Osteoblast (primary cell): ENCODE measurements at regions not wholly inside any gene's neighbourhood (a gene's known extent, or its start where the extent isn't known, plus 50 kb on each side); places are given as distances from the start of the nearest gene placed in this dataset.

Experiments used
- DNase-seq: peaks from one replicate; pipeline ENCODE4 v3.0.0; 2011; ENCODE audit warnings: low spot score, mixed read lengths; ENCODE audit not compliant: insufficient read length; ENCODE audit errors: missing footprints
- H2AFZ ChIP-seq: 2 replicates; pipeline ENCODE4 v1.6.0; 2011; ENCODE audit warnings: mild to moderate bottlenecking, low read length
- H3K27ac ChIP-seq: 2 replicates; pipeline ENCODE4 v1.5.1; 2011; ENCODE audit warnings: mild to moderate bottlenecking, low read depth, low read length, moderate library complexity
- H3K27me3 ChIP-seq: 2 replicates; pipeline ENCODE4 v1.6.0; 2012; ENCODE audit warnings: mild to moderate bottlenecking, control low read depth, inconsistent platforms, low read length, moderate library complexity; ENCODE audit not compliant: insufficient read depth
- H3K36me3 ChIP-seq: 2 replicates; pipeline ENCODE4 v1.5.1; 2011; ENCODE audit warnings: mild to moderate bottlenecking, low read length, control low read depth, moderate library complexity; ENCODE audit not compliant: insufficient read depth
- H3K4me1 ChIP-seq: 2 replicates; pipeline ENCODE4 v1.5.1; 2011; ENCODE audit warnings: mild to moderate bottlenecking, low read length, control low read depth, moderate library complexity; ENCODE audit not compliant: insufficient read depth
- H3K4me2 ChIP-seq: 2 replicates; pipeline ENCODE4 v1.6.0; 2011; ENCODE audit warnings: mild to moderate bottlenecking, low read length; ENCODE audit not compliant: insufficient read depth
- H3K4me3 ChIP-seq: fragments of 200-600 bp; sonication (generic); 3 replicates; pipeline ENCODE4 v1.5.1; 2012; ENCODE audit warnings: mild to moderate bottlenecking, low read length, inconsistent platforms; ENCODE audit not compliant: insufficient read depth
- H3K79me2 ChIP-seq: 2 replicates; pipeline ENCODE4 v1.6.0; 2012; ENCODE audit warnings: mild to moderate bottlenecking, low read length, control low read depth, inconsistent platforms; ENCODE audit not compliant: insufficient read depth
- H3K9me3 ChIP-seq: 2 replicates; pipeline ENCODE4 v1.5.1; 2011; ENCODE audit warnings: low read depth, low read length, control low read depth
- H4K20me1 ChIP-seq: 2 replicates; pipeline ENCODE4 v1.6.0; 2012; ENCODE audit warnings: mild to moderate bottlenecking, low read length, control low read depth; ENCODE audit not compliant: insufficient read depth
- CTCF ChIP-seq: IDR thresholded peaks from 2 replicates; pipeline ENCODE4 v1.5.1; 2011; ENCODE audit warnings: mild to moderate bottlenecking, low read depth, low read length, moderate library complexity; ENCODE audit errors: extremely low read depth

- Histone ChIP-seq H3K36me3 (no peaks in the 10 kb centered on the region), H3K79me2 (no peaks in the 10 kb centered on the region), H3K9me3 (no peaks in the 10 kb centered on the region), H3K27me3 (no peaks in the 10 kb centered on the region), H4K20me1 (no peaks in the 10 kb centered on the region), H2AFZ (no peak overlapping the region), H3K4me2 (no peak overlapping the region), H3K4me1 (no peaks in the 10 kb centered on the region), H3K27ac (no peak overlapping the region), H3K4me3 (no peak overlapping the region)
- TF ChIP-seq CTCF = no peak
- no peak for DNase-seq
Observed at GRCh38 chr1:56437959-56438358, 141.4 kb downstream of the PLPP3 start.

GRCh38 chr1:56436912-56437417 lies 142.4 kb downstream of the PLPP3 start:
- no peak for TF ChIP-seq CTCF
- no peak overlapping the region for H3K4me2 ChIP-seq
- no peaks in the 10 kb centered on the region for H3K27me3 ChIP-seq
- no peaks in the 10 kb centered on the region for H3K9me3 ChIP-seq
- H2AFZ ChIP-seq = no peak overlapping the region
- DNase-seq = no peak
- H3K4me1 ChIP-seq = no peaks in the 10 kb centered on the region
- H3K4me3 ChIP-seq = no peak overlapping the region
- no peak overlapping the region for H3K27ac ChIP-seq
- H3K36me3 ChIP-seq = no peaks in the 10 kb centered on the region
- H3K79me2 ChIP-seq = no peaks in the 10 kb centered on the region
- no peaks in the 10 kb centered on the region for H4K20me1 ChIP-seq

GRCh38 chr1:56436296-56436695 lies 143.1 kb downstream of the PLPP3 start:
- H3K4me1 ChIP-seq = no peaks in the 10 kb centered on the region
- H3K27me3 ChIP-seq = no peaks in the 10 kb centered on the region
- no peak overlapping the region for H3K4me3 ChIP-seq
- no peak for TF ChIP-seq CTCF
- H3K4me2 ChIP-seq = no peak overlapping the region
- H3K79me2 ChIP-seq = no peaks in the 10 kb centered on the region
- no peak for DNase-seq
- no peak overlapping the region for H2AFZ ChIP-seq
- no peaks in the 10 kb centered on the region for H4K20me1 ChIP-seq
- no peak overlapping the region for H3K27ac ChIP-seq
- no peaks in the 10 kb centered on the region for H3K9me3 ChIP-seq
- H3K36me3 ChIP-seq = no peaks in the 10 kb centered on the region

GRCh38 chr1:56435434-56436262 lies 143.7 kb downstream of the PLPP3 start:
- no peak overlapping the region for H2AFZ ChIP-seq
- TF ChIP-seq CTCF = no peak
- H3K4me2 ChIP-seq = no peak overlapping the region
- H3K36me3 ChIP-seq = no peaks in the 10 kb centered on the region
- no peak overlapping the region for H3K27ac ChIP-seq
- no peaks in the 10 kb centered on the region for H3K9me3 ChIP-seq
- H3K27me3 ChIP-seq = no peaks in the 10 kb centered on the region
- no peak overlapping the region for H3K4me3 ChIP-seq
- H3K4me1 ChIP-seq = no peaks in the 10 kb centered on the region
- DNase-seq = no peak
- no peaks in the 10 kb centered on the region for H4K20me1 ChIP-seq
- no peaks in the 10 kb centered on the region for H3K79me2 ChIP-seq
